Ramos (cell line): ENCODE measurements at regions not wholly inside any gene's neighbourhood (a gene's known extent, or its start where the extent isn't known, plus 50 kb on each side); places are given as distances from the start of the nearest gene placed in this dataset.
"Not testable (repeated sequence)": the region's sequence is repeated elsewhere in the genome, so short reads cannot be mapped to it uniquely, and the experiment has no call there.

Source experiments
- in situ Hi-C: fragments of 300-500 bp; cut with MboI; formaldehyde crosslinking; loops from one replicate; pipeline ENCODE4 v1.14.3; 2022; ENCODE audit warnings: low sequenced_read_pairs; ENCODE audit not compliant: unreplicated experiment

GRCh38 chr9:2277133-2277532, 262.0 kb downstream of the SMARCA2 start:
- in situ Hi-C loops: not testable (repeated sequence)

DNA sequence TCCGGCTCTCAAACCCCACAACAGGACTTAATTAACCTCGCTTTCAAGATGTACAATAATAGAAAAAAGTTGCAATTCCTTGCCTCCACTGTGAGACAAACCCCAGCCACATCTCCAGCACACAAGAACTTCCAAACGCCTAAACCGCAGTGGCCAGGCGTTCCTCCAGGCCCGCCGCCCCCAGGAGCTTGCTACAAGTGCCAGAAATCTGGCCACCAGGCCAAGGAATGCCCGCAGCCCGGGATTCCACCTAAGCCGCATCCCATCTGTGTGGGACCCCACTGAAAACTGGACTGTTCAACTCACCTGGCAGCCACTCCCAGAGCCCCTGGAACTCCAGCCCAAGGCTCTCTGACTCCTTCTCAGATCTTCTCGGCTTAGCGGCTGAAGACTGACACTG, 262.5 kb downstream of the SMARCA2 start:
- in situ Hi-C loops: not testable (repeated sequence)

DNA sequence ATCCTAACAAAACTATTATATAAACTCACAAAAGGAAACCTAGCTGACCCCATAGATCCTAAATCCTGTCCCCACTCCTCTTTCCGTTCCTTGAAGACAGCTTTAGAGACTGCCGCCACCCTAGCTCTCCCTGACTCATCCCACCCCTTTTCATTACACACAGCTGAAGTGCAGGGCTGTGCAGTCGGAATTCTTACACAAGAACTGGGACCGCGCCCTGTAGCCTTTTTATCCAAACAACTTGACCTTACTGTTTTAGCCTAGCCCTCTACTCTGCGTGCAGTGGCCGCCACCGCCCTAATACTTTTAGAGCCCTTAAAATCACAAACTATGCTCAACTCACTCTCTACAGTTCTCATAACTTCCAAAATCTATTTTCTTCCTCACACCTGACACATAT, 264.0 kb downstream of the SMARCA2 start:
- in situ Hi-C loops: not testable (repeated sequence)

DNA sequence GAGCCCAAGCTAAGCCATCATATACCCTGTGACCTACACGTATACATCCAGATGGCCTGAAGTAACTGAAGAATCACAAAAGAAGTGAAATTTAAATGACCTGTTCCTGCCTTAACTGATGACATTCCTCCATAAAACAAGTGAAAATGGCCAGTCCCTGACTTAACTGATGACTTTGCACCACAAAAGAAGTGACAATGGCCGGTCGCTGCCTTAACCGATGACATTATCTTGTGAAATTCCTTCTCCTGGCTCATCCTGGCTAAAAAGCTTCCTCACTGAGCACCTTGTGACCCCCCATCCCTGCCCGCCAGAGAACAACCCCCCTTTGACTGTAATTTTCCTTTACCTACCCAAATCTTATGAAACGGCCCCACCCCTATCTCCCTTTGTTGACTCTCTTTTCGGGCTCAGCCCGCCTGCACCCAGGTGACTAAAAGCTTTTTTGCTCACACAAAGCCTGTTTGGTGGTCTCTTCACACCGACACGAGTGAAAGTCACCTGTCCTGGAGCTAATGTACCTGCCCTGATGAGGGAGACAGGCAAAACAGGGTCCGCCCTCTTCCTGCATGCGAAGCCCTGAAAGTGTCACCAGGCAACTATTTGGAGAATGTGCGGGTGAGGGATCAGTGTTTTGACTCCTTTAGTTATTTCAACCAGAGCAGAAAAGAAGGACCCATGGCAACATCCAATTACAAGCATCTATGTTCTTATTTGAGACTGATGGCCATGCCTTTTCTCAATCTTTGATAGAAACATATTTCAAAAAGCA, 266.1 kb downstream of the SMARCA2 start:
- in situ Hi-C loops: no loop called here

DNA sequence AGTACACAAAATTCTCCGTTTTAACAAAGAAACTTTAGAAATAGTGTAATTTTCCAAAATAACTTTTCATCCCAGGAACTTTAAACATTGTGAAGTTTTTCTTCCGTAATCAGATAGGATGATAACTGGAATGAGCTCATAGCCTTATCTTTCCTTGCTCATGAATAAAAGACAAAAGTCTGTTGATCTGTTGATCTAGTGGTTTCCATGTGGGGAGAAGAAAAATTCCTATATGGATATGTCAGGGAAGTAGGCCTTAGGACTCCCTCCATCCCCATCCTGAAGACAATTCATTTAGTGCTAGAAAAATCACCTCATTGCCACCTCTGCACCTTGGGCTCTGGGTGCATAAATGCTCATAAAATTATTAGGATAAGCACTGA, 266.6 kb downstream of the SMARCA2 start:
- in situ Hi-C loops: no loop called here

- in situ Hi-C loops: no loop called here
Measured at GRCh38 chr9:2284770-2285169, 269.6 kb downstream of the SMARCA2 start.

GRCh38 chr9:2285416-2286332, 270.5 kb downstream of the SMARCA2 start:
- in situ Hi-C loops: no loop called here

- in situ Hi-C loops: no loop called here
Measured at GRCh38 chr9:2286333-2286705, 271.2 kb downstream of the SMARCA2 start.

DNA sequence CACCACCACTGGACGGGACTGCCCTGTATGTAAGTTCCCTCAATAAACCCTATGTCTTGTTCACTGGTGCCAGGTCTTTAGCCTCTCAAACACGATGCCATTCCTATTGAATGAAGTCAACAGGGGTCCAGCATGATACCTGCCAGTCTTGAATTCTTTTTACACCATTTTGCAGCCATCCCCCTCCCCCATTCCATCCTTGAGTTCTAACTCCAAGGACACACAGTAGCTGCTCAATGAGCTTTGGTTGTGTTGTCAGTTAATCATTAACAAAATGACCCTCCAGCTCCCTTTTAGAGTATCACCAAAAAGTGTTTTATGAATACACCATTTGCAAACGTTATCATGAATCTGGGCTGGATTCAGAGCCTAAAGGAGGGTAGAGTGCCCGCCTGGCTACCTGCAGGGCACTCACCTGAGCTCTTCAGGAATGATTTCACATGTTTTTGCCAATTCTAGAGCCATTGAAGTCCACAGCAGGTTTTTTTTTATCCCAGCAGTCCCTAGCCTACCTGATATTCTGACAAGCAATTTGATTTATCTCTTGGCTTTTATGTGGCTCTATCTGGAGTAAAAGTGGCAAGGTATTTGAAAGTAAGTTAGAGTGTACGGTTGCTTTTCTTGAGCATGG, 271.8 kb downstream of the SMARCA2 start:
- in situ Hi-C loops: no loop called here

DNA sequence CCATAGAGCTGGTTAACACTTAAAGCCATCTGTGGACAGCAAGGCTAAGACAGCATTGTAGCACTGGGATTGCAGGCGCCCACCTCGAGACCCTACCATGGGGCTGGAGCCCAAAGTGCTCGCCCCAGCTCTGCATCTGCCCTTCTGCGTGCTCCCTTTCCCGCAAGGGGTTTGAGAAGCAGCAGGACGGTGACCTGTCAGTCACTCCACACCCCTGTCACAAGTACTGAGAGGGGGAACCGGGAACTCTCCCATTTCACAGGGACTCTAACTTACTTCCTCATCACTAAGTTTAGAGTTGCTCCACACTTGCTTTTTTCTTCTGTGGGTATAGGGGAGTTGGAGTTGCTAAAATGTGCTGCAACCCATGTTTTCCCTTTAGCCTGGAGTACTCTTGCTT, 273.2 kb downstream of the SMARCA2 start:
- in situ Hi-C loops: no loop called here

DNA sequence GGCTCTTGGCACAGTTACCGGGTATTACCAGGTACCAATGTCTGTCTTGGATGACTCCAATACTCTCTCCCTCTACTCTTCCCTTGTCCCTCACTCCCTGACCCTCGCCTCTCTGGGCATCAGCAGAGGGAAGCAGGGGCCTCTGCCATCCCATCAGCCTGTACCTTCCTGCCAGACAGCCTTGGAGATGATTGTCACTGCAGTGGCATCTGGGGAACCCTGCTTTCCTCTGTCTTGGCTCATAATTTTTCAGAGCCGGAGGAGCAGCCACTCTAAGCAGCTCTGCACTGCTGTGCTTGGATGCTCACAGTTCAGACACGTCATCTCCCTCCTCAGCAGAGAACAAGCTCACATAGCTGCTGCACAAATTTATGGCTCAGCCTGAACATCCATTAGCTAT, 274.1 kb downstream of the SMARCA2 start:
- in situ Hi-C loops: no loop called here

DNA sequence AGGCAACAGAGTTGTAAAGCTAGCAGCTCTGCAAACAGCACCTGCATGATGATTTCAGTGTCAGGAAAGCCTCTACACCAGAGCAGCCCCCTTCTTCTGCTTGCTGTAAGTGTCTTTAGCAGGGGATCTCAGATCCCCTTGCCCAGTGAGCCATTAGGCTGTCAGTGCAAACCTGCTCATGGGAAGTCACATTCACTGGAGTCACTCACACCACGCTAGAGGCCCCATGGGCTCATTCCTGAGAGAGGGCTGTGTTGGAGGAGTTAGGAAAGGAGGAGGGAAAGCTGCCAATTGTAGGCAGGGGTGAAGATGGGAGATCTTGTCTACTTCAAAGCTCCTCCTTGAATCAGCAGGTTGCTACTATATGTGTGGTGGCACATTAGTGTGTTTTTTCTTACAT, 275.2 kb downstream of the SMARCA2 start:
- in situ Hi-C loops: no loop called here

GRCh38 chr9:2291980-2292704, 277.0 kb downstream of the SMARCA2 start:
- in situ Hi-C loops: no loop called here

- in situ Hi-C loops: no loop called here
Measured at GRCh38 chr9:2292733-2293132, 277.6 kb downstream of the SMARCA2 start.

GRCh38 chr9:2297771-2298170, 282.6 kb downstream of the SMARCA2 start:
- in situ Hi-C loops: no loop called here

GRCh38 chr9:2298217-2298616, 283.1 kb downstream of the SMARCA2 start:
- in situ Hi-C loops: no loop called here

DNA sequence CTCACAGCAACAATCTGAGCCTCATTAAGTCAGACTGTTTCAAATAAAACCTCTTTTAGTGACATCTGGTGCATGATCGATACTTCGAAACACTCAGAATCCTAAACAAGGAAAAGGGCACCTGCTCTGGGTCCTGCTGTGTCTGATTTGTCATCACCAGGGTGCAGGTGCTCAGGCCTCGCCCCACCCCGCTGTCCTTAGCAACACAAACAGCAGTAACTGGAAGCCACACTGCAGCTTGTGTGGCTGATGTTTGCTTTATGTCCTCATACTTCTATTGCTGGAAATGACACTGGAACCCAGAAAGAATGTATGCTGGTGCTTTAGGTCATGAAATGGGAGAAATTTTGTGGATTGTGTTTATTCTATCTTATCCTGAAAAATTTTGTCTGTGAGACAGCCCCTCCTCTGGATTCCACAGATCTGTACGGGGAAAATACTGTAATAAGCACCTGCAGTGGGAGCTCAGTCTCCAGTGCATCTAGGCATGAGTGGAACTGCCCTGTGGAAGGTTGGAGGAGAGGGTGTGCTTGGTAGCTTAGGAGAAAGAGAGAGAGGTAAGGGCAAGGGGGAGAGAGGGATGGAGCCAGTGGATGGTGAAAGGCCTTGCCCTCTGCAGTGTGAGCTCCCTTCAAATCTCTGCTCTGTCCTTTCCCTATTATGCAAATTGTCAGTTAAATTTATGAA, 284.2 kb downstream of the SMARCA2 start:
- in situ Hi-C loops: no loop called here

DNA sequence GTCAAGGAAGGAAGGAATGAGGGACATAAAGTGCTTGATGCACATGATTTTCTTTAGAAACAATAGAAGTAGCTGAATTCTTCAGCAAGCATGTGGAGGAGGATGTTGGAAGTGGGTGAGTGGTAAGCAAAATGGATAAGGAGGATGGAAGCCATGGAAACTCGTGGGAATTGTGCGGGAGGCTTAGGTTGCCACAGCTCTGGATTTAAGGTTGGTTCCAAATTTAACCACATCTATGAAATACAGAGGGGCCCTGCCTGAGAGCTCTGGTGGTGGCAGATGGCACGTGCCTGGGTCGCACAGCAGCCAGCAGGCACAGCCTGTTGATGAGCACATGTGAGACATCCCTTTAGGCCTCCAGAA, 284.7 kb downstream of the SMARCA2 start:
- in situ Hi-C loops: no loop called here

DNA sequence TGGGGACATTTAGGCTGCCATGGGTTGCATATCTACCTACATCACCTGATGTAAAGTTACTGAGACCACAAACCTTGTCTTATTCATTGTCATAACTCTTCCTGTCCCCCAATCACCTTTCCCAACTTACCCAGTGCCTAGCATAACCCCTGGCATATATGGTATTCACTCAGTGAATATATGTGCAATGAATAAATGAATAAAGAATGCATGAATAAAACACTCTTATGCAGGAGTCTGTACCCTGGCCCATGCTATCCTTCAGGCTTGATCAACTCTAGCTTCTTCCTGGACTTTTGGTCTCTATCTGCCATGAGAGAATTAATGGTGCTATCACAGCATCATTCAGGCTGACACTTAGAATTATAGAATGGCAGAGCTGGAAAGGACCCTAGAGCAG, 285.2 kb downstream of the SMARCA2 start:
- in situ Hi-C loops: no loop called here

GRCh38 chr9:2302606-2303005, 287.5 kb downstream of the SMARCA2 start:
- in situ Hi-C loops: no loop called here
